ENCODE measurements at regions not wholly inside any gene's neighbourhood (a gene's known extent, or its start where the extent isn't known, plus 50 kb on each side); places are given as distances from the start of the nearest gene placed in this dataset.

GRCh38 chr5:169474226-169474625 lies 109.3 kb upstream of the SPDL1 start:
- TF ChIP-seq CSRNP3 (CRISPR knock-in tag; IDR thresholded peaks at IDR 0.05) = no peak
- TF ChIP-seq TOX (CRISPR knock-in tag; IDR thresholded peaks at IDR 0.05; ENCODE audit: borderline replicate concordance) = no peak
- TF ChIP-seq PATZ1 (CRISPR knock-in tag; IDR thresholded peaks at IDR 0.05; ENCODE audit: borderline replicate concordance) = no peak
- ATAC-seq = peak; percentile 35; the same call in 1 of the 3 replicates

- TF ChIP-seq TOX (CRISPR knock-in tag; IDR thresholded peaks at IDR 0.05; ENCODE audit: borderline replicate concordance) (no peak), PPARA (CRISPR knock-in tag; IDR thresholded peaks at IDR 0.05; ENCODE audit: borderline replicate concordance) (no peak)
- no peak for ATAC-seq
These were observed 111.0 kb upstream of the SPDL1 start for GRCh38 chr5:169472544-169472943.

GRCh38 chr5:169471021-169471420 lies 112.6 kb upstream of the SPDL1 start:
- no peak for ATAC-seq
- TF ChIP-seq RARB (CRISPR knock-in tag; IDR thresholded peaks at IDR 0.05) = no peak
- TF ChIP-seq ZNF8 (CRISPR knock-in tag; IDR thresholded peaks at IDR 0.05) = no peak
- TF ChIP-seq ZNF70 (CRISPR knock-in tag; IDR thresholded peaks at IDR 0.05) = no peak
- TF ChIP-seq ARNTL (CRISPR knock-in tag; IDR thresholded peaks at IDR 0.05; ENCODE audit: borderline replicate concordance, low read depth) = no peak
- TF ChIP-seq ISL1 (CRISPR knock-in tag; IDR thresholded peaks at IDR 0.05) = no peak
- no peak for TF ChIP-seq POU6F1 (CRISPR knock-in tag; IDR thresholded peaks at IDR 0.05; ENCODE audit: borderline replicate concordance, low read depth)
- TF ChIP-seq PATZ1 (CRISPR knock-in tag; IDR thresholded peaks at IDR 0.05; ENCODE audit: borderline replicate concordance) = no peak
- TF ChIP-seq ESRRG (CRISPR knock-in tag; IDR thresholded peaks at IDR 0.05) = no peak
- TF ChIP-seq PPARA (CRISPR knock-in tag; IDR thresholded peaks at IDR 0.05; ENCODE audit: borderline replicate concordance) = no peak
- TF ChIP-seq ZFP3 (CRISPR knock-in tag; IDR thresholded peaks at IDR 0.05) = no peak
- TF ChIP-seq ZFP30 (CRISPR knock-in tag; IDR thresholded peaks at IDR 0.05) = no peak
- no peak for TF ChIP-seq CSDC2 (CRISPR knock-in tag; IDR thresholded peaks at IDR 0.05)
- TF ChIP-seq TSHZ2 (CRISPR knock-in tag; IDR thresholded peaks at IDR 0.05) = no peak
- no peak for TF ChIP-seq GLIS3 (CRISPR knock-in tag; IDR thresholded peaks at IDR 0.05)
- TF ChIP-seq CSRNP3 (CRISPR knock-in tag; IDR thresholded peaks at IDR 0.05) = no peak
